GM20000 (cell line): ENCODE measurements at regions not wholly inside any gene's neighbourhood (a gene's known extent, or its start where the extent isn't known, plus 50 kb on each side); places are given as distances from the start of the nearest gene placed in this dataset.

Experiments used
- DNase-seq: peaks from one replicate; pipeline ENCODE4 v3.0.0; 2012; ENCODE audit warnings: low spot score
- CTCF ChIP-seq: IDR thresholded peaks from 2 replicates; pipeline ENCODE4 v1.5.1; 2012; ENCODE audit warnings: mild to moderate bottlenecking, control low read depth; ENCODE audit errors: extremely low read depth, missing control alignments

GRCh38 chr4:20302336-20302735 lies 50.6 kb downstream of the SLIT2 start:
- no peak for DNase-seq
- no peak for TF ChIP-seq CTCF

GRCh38 chr4:20305976-20306375 lies 54.3 kb downstream of the SLIT2 start:
- no peak for TF ChIP-seq CTCF
- DNase-seq: no peak

- no peak for DNase-seq
- TF ChIP-seq CTCF: no peak
These were observed 60.2 kb downstream of the SLIT2 start for GRCh38 chr4:20311856-20312255.

- TF ChIP-seq CTCF: peak; percentile 14
These were observed 61.7 kb downstream of the SLIT2 start for GRCh38 chr4:20313237-20314030.

GRCh38 chr4:20317424-20317985 lies 65.8 kb downstream of the SLIT2 start:
- no peak for DNase-seq
- TF ChIP-seq CTCF: no peak

More at GRCh38 chr4:20313237-20314030, 61.7 kb downstream of the SLIT2 start:
- DNase-seq: no peak

- DNase-seq: no peak
- no peak for TF ChIP-seq CTCF
These were observed 66.5 kb downstream of the SLIT2 start for GRCh38 chr4:20318001-20318908.

- DNase-seq: no peak
- TF ChIP-seq CTCF: no peak
These were observed 67.2 kb downstream of the SLIT2 start for GRCh38 chr4:20318909-20319277.
